OCI-LY1 (cell line): ENCODE measurements at regions not wholly inside any gene's neighbourhood (a gene's known extent, or its start where the extent isn't known, plus 50 kb on each side); places are given as distances from the start of the nearest gene placed in this dataset.

Experiments
- H2AFZ ChIP-seq: fragments of 200-600 bp; sonication (generic), shearing (Covaris generic); 2 replicates; pipeline ENCODE4 v1.6.0; 2014; ENCODE audit warnings: antibody characterized with exemption, mild to moderate bottlenecking, low read length
- H3F3A ChIP-seq: fragments of 200-600 bp; sonication (generic), shearing (Covaris generic); 2 replicates; pipeline ENCODE4 v1.6.0; 2014; ENCODE audit warnings: mild to moderate bottlenecking, antibody characterized with exemption, low read length, moderate library complexity; ENCODE audit not compliant: insufficient read depth
- H3K27ac ChIP-seq: fragments of 200-600 bp; sonication (generic); 2 replicates; pipeline ENCODE4 v1.5.1; 2014; ENCODE audit warnings: low read length, mixed run types, mild to moderate bottlenecking, low read depth; ENCODE audit not compliant: poor library complexity, severe bottlenecking
- H3K27me3 ChIP-seq: fragments of 200-600 bp; sonication (generic); 2 replicates; pipeline ENCODE4 v1.6.0; 2014; ENCODE audit warnings: antibody characterized with exemption, mild to moderate bottlenecking, low read length, moderate library complexity; ENCODE audit not compliant: insufficient read depth
- H3K36me3 ChIP-seq: fragments of 200-600 bp; sonication (generic); 2 replicates; pipeline ENCODE4 v1.6.1; 2014; ENCODE audit warnings: mild to moderate bottlenecking, antibody characterized with exemption, low read length, moderate library complexity, mixed read lengths; ENCODE audit not compliant: insufficient read depth
- H3K4me1 ChIP-seq: fragments of 200-600 bp; sonication (generic); 2 replicates; pipeline ENCODE4 v1.5.1; 2014; ENCODE audit warnings: mild to moderate bottlenecking, low read length, moderate library complexity; ENCODE audit not compliant: insufficient read depth, severe bottlenecking
- H3K4me2 ChIP-seq: fragments of 200-600 bp; sonication (generic), shearing (Covaris generic); 2 replicates; pipeline ENCODE4 v1.6.1; 2014; ENCODE audit warnings: low read length
- H3K4me3 ChIP-seq: fragments of 200-600 bp; sonication (generic); 2 replicates; pipeline ENCODE4 v1.5.1; 2014; ENCODE audit warnings: low read length, low read depth, mild to moderate bottlenecking, mixed read lengths; ENCODE audit not compliant: poor library complexity, severe bottlenecking
- H3K79me2 ChIP-seq: fragments of 200-600 bp; shearing (Covaris generic); 2 replicates; pipeline ENCODE4 v1.6.1; 2016; ENCODE audit warnings: mixed run types, low read length, mixed read lengths; ENCODE audit not compliant: insufficient read depth
- H3K9ac ChIP-seq: fragments of 200-600 bp; sonication (generic), shearing (Covaris generic); 2 replicates; pipeline ENCODE4 v1.6.1; 2014; ENCODE audit warnings: mild to moderate bottlenecking, low read length, mixed read lengths
- H3K9me2 ChIP-seq: fragments of 200-600 bp; sonication (generic), shearing (Covaris generic); 2 replicates; pipeline ENCODE4 v1.6.1; 2014; ENCODE audit warnings: low read depth, mild to moderate bottlenecking, low read length, mixed read lengths
- H3K9me3 ChIP-seq: fragments of 200-600 bp; shearing (Covaris generic); 2 replicates; pipeline ENCODE4 v1.6.1; 2014; ENCODE audit warnings: low read length, mixed read lengths
- H4K20me1 ChIP-seq: fragments of 200-600 bp; sonication (generic), shearing (Covaris generic); 2 replicates; pipeline ENCODE4 v1.6.0; 2016; ENCODE audit warnings: mild to moderate bottlenecking, low read length; ENCODE audit not compliant: insufficient read depth
- EZH2 ChIP-seq: fragments of 200-600 bp; sonication (generic), shearing (Covaris generic); IDR thresholded peaks from 2 replicates; pipeline ENCODE4 v1.8.0; 2017; ENCODE audit warnings: borderline replicate concordance, mixed run types, mild to moderate bottlenecking, antibody characterized with exemption, low read length, moderate library complexity, mixed read lengths
- TF ChIP-seq, protein P1 (sequence below): fragments of 200-600 bp; sonication (generic), shearing (Covaris generic); IDR thresholded peaks from 2 replicates; pipeline ENCODE4 v1.5.1; 2017; ENCODE audit warnings: mild to moderate bottlenecking, antibody characterized with exemption, low read length, moderate library complexity, mixed read lengths

DNA sequence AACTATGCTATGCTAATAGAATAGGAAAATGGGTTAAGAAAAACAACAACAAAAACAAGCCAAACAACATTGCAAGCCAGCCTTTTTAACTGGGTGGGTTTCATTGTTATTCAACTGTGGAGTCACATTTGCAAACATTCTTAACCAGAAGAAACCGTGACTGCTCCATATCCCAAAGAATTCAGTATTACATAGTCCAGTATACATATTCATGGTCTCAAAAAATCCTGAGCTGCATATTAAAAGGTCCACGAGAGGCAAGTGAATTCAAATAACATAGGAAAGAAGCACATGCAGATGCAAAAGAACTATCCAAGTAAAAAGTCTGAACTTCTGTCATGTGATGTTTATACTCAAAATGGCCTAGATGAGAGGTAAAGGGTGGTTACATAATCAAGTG, 179.1 kb upstream of the ETAA1 start:
- no peak overlapping the region for H3K9ac ChIP-seq
- H3K36me3 ChIP-seq, result no peaks in the 10 kb centered on the region
- no peaks in the 10 kb centered on the region for H3F3A ChIP-seq
- H3K9me3 ChIP-seq, result no peaks in the 10 kb centered on the region
- no peak for TF ChIP-seq EZH2
- TF ChIP-seq, protein P1, sequence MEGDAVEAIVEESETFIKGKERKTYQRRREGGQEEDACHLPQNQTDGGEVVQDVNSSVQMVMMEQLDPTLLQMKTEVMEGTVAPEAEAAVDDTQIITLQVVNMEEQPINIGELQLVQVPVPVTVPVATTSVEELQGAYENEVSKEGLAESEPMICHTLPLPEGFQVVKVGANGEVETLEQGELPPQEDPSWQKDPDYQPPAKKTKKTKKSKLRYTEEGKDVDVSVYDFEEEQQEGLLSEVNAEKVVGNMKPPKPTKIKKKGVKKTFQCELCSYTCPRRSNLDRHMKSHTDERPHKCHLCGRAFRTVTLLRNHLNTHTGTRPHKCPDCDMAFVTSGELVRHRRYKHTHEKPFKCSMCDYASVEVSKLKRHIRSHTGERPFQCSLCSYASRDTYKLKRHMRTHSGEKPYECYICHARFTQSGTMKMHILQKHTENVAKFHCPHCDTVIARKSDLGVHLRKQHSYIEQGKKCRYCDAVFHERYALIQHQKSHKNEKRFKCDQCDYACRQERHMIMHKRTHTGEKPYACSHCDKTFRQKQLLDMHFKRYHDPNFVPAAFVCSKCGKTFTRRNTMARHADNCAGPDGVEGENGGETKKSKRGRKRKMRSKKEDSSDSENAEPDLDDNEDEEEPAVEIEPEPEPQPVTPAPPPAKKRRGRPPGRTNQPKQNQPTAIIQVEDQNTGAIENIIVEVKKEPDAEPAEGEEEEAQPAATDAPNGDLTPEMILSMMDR, result no peak
- no peaks in the 10 kb centered on the region for H3K9me2 ChIP-seq
- H3K27ac ChIP-seq, result no peak overlapping the region
- H3K4me2 ChIP-seq, result no peak overlapping the region
- no peaks in the 10 kb centered on the region for H3K4me1 ChIP-seq
- no peaks in the 10 kb centered on the region for H3K79me2 ChIP-seq
- no peak overlapping the region for H2AFZ ChIP-seq
- H3K27me3 ChIP-seq, result no peaks in the 10 kb centered on the region; the same call in 1 of the 2 replicates
- no peaks in the 10 kb centered on the region for H4K20me1 ChIP-seq
- H3K4me3 ChIP-seq, result no peak overlapping the region

DNA sequence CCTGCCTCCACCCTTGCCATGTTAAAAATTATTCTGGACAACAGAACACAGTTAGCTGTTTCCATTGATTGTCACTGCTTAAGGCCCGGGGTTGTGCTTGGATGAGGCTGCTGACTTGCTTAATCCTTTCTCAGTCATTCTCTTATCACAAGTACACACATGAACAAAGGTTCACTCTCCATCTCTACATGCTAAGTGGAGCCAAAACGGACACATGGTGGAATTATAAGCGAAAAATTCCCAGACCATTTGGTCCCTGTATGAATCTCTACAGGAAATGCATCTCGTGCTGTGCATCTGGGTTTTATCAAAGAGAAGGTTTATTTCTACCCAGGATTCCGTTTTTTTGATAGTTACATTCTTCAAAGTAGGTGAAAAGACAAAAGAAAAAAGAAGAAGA, 177.5 kb upstream of the ETAA1 start:
- Histone ChIP-seq H4K20me1 (no peaks in the 10 kb centered on the region), H3K4me2 (no peak overlapping the region), H3K9me3 (no peaks in the 10 kb centered on the region), H2AFZ (no peak overlapping the region), H3F3A (no peaks in the 10 kb centered on the region), H3K27me3 (no peaks in the 10 kb centered on the region), H3K79me2 (no peaks in the 10 kb centered on the region), H3K9me2 (no peaks in the 10 kb centered on the region), H3K27ac (no peak overlapping the region), H3K4me1 (no peaks in the 10 kb centered on the region), H3K9ac (no peak overlapping the region), H3K4me3 (no peak overlapping the region), H3K36me3 (no peaks in the 10 kb centered on the region)
- no peak for TF ChIP-seq EZH2
- TF ChIP-seq, protein P1, result no peak

DNA sequence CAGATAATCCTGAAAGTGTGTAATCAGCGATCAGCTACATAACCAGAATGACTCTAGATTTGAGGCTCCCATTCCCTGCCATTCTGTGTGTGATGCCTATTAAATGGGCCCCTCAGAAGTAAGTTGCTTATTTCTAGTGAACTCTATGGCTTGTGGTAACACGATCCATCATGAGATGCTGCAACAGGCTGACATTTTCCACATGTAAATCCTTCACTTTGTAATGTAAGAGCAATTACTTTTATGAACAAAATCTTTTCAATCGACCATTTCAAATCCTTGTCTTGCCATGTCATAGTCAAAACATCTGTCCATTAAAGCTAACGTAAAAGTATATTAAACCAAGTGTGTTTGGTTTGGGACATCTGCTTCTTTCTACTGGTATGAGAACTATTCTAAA, 175.9 kb upstream of the ETAA1 start:
- no peaks in the 10 kb centered on the region for H3K9me3 ChIP-seq
- H3K79me2 ChIP-seq, result no peaks in the 10 kb centered on the region
- no peak overlapping the region for H3K9ac ChIP-seq
- H3K4me1 ChIP-seq, result no peaks in the 10 kb centered on the region
- TF ChIP-seq EZH2, result no peak
- TF ChIP-seq, protein P1, result no peak
- H3F3A ChIP-seq, result no peaks in the 10 kb centered on the region
- H3K27ac ChIP-seq, result no peak overlapping the region
- H3K36me3 ChIP-seq, result no peaks in the 10 kb centered on the region
- H2AFZ ChIP-seq, result no peak overlapping the region
- H3K9me2 ChIP-seq, result no peaks in the 10 kb centered on the region
- no peak overlapping the region for H3K4me2 ChIP-seq
- no peaks in the 10 kb centered on the region for H3K27me3 ChIP-seq
- H4K20me1 ChIP-seq, result no peaks in the 10 kb centered on the region
- H3K4me3 ChIP-seq, result no peak overlapping the region
